GM12873 (cell line): ENCODE measurements at regions not wholly inside any gene's neighbourhood (a gene's known extent, or its start where the extent isn't known, plus 50 kb on each side); places are given as distances from the start of the nearest gene placed in this dataset.

Experiments
- TF ChIP-seq, protein P1 (sequence below): IDR thresholded peaks from 2 replicates; pipeline ENCODE4 v1.5.1; 2012; ENCODE audit warnings: low read depth, mild to moderate bottlenecking, moderate library complexity, low read length, control low read depth; ENCODE audit not compliant: insufficient read depth; ENCODE audit errors: missing control alignments

DNA sequence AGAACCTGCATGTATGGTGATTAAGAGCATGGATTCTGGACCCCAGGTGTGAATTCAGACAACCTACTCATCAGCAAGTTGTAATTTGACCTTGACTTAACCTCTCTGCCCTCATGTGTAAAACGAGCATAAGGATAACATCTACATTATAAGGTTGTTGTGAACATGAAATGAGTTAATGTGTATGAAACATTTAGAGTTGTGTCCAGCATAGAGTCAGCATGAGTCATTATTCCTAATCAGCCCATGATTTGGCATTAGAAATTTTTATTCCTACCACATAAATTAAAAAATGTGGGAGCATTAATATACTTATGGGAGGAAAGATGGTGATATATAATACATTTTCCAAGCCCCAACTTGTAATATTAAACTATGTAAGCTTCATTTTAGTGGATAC lies 95.9 kb upstream of the DDHD1 start:
- TF ChIP-seq, protein P1, sequence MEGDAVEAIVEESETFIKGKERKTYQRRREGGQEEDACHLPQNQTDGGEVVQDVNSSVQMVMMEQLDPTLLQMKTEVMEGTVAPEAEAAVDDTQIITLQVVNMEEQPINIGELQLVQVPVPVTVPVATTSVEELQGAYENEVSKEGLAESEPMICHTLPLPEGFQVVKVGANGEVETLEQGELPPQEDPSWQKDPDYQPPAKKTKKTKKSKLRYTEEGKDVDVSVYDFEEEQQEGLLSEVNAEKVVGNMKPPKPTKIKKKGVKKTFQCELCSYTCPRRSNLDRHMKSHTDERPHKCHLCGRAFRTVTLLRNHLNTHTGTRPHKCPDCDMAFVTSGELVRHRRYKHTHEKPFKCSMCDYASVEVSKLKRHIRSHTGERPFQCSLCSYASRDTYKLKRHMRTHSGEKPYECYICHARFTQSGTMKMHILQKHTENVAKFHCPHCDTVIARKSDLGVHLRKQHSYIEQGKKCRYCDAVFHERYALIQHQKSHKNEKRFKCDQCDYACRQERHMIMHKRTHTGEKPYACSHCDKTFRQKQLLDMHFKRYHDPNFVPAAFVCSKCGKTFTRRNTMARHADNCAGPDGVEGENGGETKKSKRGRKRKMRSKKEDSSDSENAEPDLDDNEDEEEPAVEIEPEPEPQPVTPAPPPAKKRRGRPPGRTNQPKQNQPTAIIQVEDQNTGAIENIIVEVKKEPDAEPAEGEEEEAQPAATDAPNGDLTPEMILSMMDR, result no peak

- TF ChIP-seq, protein P1, result no peak
Measured at GRCh38 chr14:53247596-53248370, 94.7 kb upstream of the DDHD1 start.

GRCh38 chr14:53237488-53237887 lies 84.4 kb upstream of the DDHD1 start:
- TF ChIP-seq, protein P1, result no peak

GRCh38 chr14:53236708-53237107 lies 83.6 kb upstream of the DDHD1 start:
- TF ChIP-seq, protein P1, result no peak

- TF ChIP-seq, protein P1, result no peak
Measured at GRCh38 chr14:53231171-53231570, 78.0 kb upstream of the DDHD1 start.

DNA sequence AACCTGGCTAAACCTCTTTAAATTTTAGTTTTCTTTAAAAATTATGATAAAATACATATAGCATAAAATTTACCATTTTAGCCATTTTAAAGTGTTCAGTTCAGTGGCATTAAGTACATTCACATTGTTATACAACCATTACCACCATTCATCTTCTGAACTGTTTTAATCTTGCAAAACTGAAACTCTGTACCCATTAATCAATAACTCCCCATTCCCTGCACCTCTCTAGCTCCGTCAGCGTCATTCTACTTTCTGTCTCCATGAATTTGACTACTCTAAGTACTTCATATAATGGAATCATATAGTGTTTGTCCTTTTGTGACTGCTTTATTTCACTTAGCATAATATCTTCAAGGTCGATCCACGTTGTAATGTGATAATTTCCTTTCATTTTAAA lies 75.8 kb upstream of the DDHD1 start:
- TF ChIP-seq, protein P1, result no peak

- TF ChIP-seq, protein P1, result no peak
Measured at GRCh38 chr14:53227154-53227718, 74.1 kb upstream of the DDHD1 start.
